Lung (tissue), 11 donors: ENCODE measurements at regions not wholly inside any gene's neighbourhood (a gene's known extent, or its start where the extent isn't known, plus 50 kb on each side); places are given as distances from the start of the nearest gene placed in this dataset.

Source experiments
- ATAC-seq: fragments of 200-7000 bp; cut with Tn5 transposase; one replicate; pipeline ENCODE4 v1.9.1; 2020; ENCODE audit warnings: moderate number of reproducible peaks; ENCODE audit not compliant: insufficient read depth, low FRiP score
- DNase-seq, 3 donors: peaks; one replicate each; pipeline ENCODE4 v3.0.0-alpha.2; 2013 to 2017
- H3K27ac ChIP-seq, 2 donors: one replicate each; pipeline ENCODE4 v1.5.1; 2013; ENCODE audit warnings: mild to moderate bottlenecking in 2 of 2, moderate library complexity in 2 of 2, control low read depth in 1 of 2, inconsistent platforms in 1 of 2, low read depth in 1 of 2, low read length in 1 of 2
- H3K27me3 ChIP-seq, 3 donors: one replicate each; pipeline ENCODE4 v1.5.1; 2013; ENCODE audit warnings: low read length in 2 of 3; ENCODE audit not compliant: control insufficient read depth in 3 of 3, insufficient read depth in 3 of 3
- H3K36me3 ChIP-seq, 4 donors: one replicate each; pipeline ENCODE4 v1.5.1; 2013; ENCODE audit warnings: low read length in 4 of 4, mild to moderate bottlenecking in 1 of 4, moderate library complexity in 1 of 4; ENCODE audit not compliant: control insufficient read depth in 4 of 4, insufficient read depth in 4 of 4
- H3K4me1 ChIP-seq, 5 donors: one replicate each; pipeline ENCODE4 v1.5.1; 2013; ENCODE audit warnings: low read length in 5 of 5, mild to moderate bottlenecking in 2 of 5, moderate library complexity in 1 of 5; ENCODE audit not compliant: control insufficient read depth in 5 of 5, insufficient read depth in 5 of 5
- H3K4me3 ChIP-seq: one replicate; pipeline ENCODE4 v1.5.1; 2013; ENCODE audit warnings: mild to moderate bottlenecking, control low read depth, moderate library complexity
- H3K9ac ChIP-seq, 2 donors: one replicate each; pipeline ENCODE4 v1.5.1; 2013; ENCODE audit warnings: low read length in 2 of 2, control low read depth in 1 of 2; ENCODE audit not compliant: insufficient read depth in 1 of 2
- H3K9me3 ChIP-seq, 4 donors: one replicate each; pipeline ENCODE4 v1.5.1; 2013; ENCODE audit warnings: low read length in 3 of 4, mild to moderate bottlenecking in 1 of 4, moderate library complexity in 1 of 4; ENCODE audit not compliant: control insufficient read depth in 4 of 4, insufficient read depth in 3 of 4
- WGBS, 2 donors: extraction: QIAGEN DNeasy Blood & Tissue Kit; methylation state at CpG; one replicate each; pipeline ENCODE4 v1.1.7; 2013; 5-methylcytosine and 5-hydroxymethylcytosine counted together
- TF ChIP-seq, protein P1 (sequence below): IDR thresholded peaks from 2 replicates; pipeline ENCODE4 v1.5.1; 2012; ENCODE audit warnings: mild to moderate bottlenecking; ENCODE audit errors: control extremely low read depth, extremely low read depth
- donor health status: control.
- donor health status: control.
- donor health status: Bipolar disorder and iron deficiency.
- donor health status: healthy.
- donor health status: DM: yes; HTN: yes; CAD: no.

DNA sequence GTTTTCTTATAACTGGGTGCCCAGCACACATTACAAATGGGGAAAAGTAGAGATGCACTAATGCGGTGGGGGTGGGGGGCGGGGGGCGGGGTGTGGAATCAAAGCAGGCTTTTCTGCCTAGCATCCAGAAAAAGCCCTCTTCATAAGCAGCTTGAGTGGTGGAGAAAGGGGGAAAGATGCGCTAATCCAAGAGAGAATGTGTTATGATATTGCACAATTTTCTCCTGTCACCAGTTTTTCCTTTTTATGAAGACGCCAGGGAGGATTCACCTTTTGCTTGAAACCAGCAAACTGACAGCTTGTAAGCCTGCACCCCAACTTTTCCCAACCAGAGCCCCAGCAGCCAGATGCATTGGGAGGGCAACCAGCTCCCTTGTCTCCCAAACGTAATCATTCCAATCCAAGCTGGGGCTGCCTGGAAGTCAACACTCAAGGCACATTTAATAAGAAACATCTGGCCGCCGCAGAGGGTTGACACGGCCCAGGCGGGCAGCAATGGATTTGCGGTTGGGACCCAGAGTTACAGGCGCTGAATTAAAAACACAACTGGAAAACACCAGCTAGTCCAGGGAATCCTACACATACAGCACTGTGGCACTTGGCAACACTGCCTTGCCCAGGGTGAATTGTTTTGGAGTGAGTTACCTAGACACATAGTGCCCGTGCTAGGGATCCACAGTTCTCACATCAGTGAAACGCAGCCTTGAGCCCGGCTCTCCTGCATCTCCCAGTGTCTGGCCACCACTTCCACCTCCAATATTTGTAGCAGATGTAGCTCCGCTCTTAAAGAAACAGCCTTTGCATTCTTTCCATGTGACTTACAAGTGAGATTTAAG lies 218.5 kb upstream of the PRICKLE2 start:
- Histone ChIP-seq H3K9me3 (no peaks in the 10 kb centered on the region), H3K9ac (peak overlapping the region in 1 of 2 donors; percentile 88), H3K27ac (peak overlapping the region in 1 of 2 donors; percentile 76), H3K4me1 (peaks cover 0 to 54% (median 32%) of the 10 kb centered on the region in 5 donors), H3K4me3 (peak overlapping the region; percentile 30), H3K36me3 (peaks cover 0 to 7% (median 0%) of the 10 kb centered on the region in 4 donors), H3K27me3 (no peaks in the 10 kb centered on the region)
- DNase-seq (peak; percentile 89 to 95 (median 92)), ATAC-seq (no peak)
- 38 to 47% methylated on average over 16 of the region's 16 CpGs for WGBS, 2 donors
- TF ChIP-seq, protein P1, sequence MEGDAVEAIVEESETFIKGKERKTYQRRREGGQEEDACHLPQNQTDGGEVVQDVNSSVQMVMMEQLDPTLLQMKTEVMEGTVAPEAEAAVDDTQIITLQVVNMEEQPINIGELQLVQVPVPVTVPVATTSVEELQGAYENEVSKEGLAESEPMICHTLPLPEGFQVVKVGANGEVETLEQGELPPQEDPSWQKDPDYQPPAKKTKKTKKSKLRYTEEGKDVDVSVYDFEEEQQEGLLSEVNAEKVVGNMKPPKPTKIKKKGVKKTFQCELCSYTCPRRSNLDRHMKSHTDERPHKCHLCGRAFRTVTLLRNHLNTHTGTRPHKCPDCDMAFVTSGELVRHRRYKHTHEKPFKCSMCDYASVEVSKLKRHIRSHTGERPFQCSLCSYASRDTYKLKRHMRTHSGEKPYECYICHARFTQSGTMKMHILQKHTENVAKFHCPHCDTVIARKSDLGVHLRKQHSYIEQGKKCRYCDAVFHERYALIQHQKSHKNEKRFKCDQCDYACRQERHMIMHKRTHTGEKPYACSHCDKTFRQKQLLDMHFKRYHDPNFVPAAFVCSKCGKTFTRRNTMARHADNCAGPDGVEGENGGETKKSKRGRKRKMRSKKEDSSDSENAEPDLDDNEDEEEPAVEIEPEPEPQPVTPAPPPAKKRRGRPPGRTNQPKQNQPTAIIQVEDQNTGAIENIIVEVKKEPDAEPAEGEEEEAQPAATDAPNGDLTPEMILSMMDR: no peak

DNA sequence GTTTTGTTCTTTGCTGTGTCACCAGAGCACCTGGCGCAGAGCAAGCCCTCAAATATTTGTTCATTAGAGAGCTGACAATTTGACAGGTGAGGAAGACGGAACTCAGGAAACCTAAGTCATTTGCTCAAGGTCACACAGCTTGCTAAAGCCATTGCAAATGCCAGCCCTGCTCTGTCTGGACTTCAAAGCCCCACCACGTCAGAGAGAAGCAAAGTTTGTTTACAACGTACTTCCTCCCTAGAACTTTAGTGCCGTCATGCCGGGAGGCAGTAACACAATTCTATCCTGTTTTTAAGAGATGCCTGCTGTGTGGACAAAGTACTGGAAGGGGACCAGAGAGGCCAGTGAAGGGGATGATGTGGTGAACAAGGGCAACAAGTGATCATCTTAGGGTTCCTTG lies 216.6 kb upstream of the PRICKLE2 start:
- H3K27me3 ChIP-seq: no peaks in the 10 kb centered on the region
- peaks cover 0 to 7% (median 0%) of the 10 kb centered on the region in 4 donors for H3K36me3 ChIP-seq
- TF ChIP-seq, protein P1: no peak
- ATAC-seq (no peak), DNase-seq (peak; percentile 74 to 86 (median 83))
- no peak overlapping the region for H3K4me3 ChIP-seq
- peak overlapping the region; percentile 2 to 16 for H3K9ac ChIP-seq
- 25 to 31% methylated on average over 6 of the region's 6 CpGs for WGBS, 2 donors
- peak overlapping the region in 1 of 2 donors; percentile 85 for H3K27ac ChIP-seq
- no peaks in the 10 kb centered on the region for H3K9me3 ChIP-seq
- H3K4me1 ChIP-seq: peaks cover 0 to 69% (median 35%) of the 10 kb centered on the region in 5 donors

DNA sequence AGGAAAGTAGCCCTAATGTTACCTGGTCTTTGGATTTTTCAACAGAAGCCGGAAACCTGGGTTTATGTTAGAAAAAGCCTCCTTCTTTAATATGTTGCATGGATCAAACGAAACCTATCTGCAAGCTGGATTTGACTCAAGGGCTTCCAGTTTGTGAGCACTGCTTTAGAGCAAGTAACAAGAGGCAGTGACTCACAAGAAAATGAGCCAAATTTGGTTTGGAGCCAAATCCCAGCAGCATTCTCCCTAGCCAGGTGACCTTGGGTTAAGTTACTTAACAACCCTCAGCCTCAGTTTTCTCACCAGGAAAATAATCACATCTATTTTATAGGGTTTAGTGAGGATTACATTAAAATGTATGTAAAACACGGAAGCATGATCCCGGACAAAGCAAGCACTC lies 215.2 kb upstream of the PRICKLE2 start:
- Histone ChIP-seq H3K9me3 (peaks cover 0 to under 1% (median 0%) of the 10 kb centered on the region in 4 donors), H3K9ac (peak overlapping the region in 1 of 2 donors; percentile 47), H3K36me3 (peaks cover 0 to 7% (median 0%) of the 10 kb centered on the region in 4 donors), H3K4me1 (peaks cover 0 to 65% (median 35%) of the 10 kb centered on the region in 5 donors), H3K27me3 (no peaks in the 10 kb centered on the region), H3K4me3 (no peak overlapping the region), H3K27ac (no peak overlapping the region)
- WGBS, 2 donors: 58 to 75% methylated on average over 4 of the region's 4 CpGs
- TF ChIP-seq, protein P1: no peak
- DNase-seq (peak in 2 of 3 donors; percentile 59 to 82), ATAC-seq (peak; percentile 49)
